ENCODE measurements at regions not wholly inside any gene's neighbourhood (a gene's known extent, or its start where the extent isn't known, plus 50 kb on each side); places are given as distances from the start of the nearest gene placed in this dataset.

GRCh38 chr2:78330193-78330592, 695.3 kb upstream of the REG3G start:
- TF ChIP-seq CTCF (IDR thresholded peaks at IDR 0.05; ENCODE audit: low read depth, low read length): no peak
- TF ChIP-seq MAX (IDR thresholded peaks at IDR 0.05; ENCODE audit: low read depth, low read length): no peak

All from NB4 (cell line).